Femur (tissue), 1 donor: ENCODE measurements at regions not wholly inside any gene's neighbourhood (a gene's known extent, or its start where the extent isn't known, plus 50 kb on each side); places are given as distances from the start of the nearest gene placed in this dataset.
"Not testable (repeated sequence)": the region's sequence is repeated elsewhere in the genome, so short reads cannot be mapped to it uniquely, and the experiment has no call there.

ENCODE experiments used
- DNase-seq: peaks from one replicate; pipeline ENCODE4 v3.0.0-alpha.2; 2017

DNA sequence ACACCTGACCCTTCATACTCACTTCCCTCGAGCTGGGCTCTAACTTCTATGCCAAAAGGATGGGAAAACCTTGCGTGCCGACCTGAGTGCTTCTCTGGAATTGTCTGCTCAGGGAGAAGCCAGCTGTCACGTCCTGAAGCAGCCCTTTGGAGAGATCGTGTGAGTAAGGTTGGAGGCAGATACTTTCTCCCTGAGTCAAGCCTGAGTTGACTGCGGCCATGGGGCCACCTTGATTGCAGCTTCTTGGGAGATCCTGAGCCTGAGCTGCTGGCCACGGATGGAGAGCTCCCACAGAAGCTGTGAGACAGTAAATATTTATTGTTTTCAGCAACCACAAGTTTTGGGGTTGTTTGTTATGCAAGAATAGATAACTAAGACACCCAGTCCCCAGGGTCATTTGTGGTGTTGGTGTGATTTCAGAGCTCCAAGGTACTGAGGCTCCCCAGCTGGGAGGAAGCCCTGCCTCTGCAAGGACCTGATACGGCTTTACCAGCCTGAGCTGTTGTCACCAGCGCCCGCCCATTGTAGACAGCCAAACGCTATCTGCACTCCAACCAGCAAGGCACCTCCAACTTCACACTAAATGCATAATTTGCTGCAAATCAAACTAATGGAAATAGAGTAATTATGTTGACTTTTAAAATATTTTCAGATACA lies 531.6 kb downstream of the PTPRU start:
- DNase-seq: no peak

DNA sequence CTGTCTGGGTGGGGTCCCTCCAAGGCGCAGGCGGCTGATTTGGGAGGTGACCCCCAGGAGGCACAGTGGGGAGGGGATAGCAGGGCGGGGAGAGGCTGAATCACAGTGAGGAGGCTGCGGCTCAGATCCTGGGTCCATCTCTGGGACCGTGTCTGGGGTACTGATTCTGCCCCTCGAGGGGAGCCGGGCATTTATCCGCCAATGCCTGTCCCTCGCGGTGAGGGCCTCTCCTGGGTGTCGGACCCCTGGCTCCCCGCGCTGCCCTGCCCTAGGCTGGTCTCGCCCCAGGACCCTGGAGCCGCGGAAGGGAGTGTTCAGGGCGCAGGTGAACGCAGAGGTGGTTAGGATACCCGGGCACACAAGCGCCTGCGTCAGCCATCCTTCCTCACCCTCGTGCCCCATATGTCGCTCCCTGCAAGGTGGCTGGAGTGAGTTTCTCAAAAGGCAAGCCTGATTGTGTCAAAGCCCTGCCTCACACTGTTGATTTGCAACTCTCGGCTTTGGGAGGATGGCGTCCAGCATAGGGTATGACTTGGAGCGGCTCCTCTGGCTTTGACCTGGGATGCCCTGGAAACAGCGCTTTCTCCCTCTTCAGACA lies 530.9 kb downstream of the PTPRU start:
- no peak for DNase-seq

DNA sequence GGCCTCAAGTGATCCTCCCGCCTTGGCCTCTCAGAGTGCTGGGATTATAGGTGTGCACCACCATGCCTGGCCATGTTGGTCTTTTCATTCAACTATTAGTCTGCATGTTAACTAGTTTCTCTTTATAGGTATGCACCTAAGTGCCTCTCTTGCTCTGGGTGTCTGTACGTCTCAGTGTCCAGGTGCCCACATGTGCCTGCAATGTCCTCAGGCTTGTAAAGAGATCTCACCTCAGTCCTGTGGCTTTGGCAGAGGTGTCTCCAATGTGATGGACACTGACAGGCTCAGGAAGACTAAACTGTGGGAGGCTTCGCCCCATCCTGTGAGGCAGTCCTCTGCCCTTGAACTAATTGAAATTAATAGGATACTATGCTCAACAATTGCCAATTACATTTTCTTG lies 526.3 kb downstream of the PTPRU start:
- DNase-seq: no peak

DNA sequence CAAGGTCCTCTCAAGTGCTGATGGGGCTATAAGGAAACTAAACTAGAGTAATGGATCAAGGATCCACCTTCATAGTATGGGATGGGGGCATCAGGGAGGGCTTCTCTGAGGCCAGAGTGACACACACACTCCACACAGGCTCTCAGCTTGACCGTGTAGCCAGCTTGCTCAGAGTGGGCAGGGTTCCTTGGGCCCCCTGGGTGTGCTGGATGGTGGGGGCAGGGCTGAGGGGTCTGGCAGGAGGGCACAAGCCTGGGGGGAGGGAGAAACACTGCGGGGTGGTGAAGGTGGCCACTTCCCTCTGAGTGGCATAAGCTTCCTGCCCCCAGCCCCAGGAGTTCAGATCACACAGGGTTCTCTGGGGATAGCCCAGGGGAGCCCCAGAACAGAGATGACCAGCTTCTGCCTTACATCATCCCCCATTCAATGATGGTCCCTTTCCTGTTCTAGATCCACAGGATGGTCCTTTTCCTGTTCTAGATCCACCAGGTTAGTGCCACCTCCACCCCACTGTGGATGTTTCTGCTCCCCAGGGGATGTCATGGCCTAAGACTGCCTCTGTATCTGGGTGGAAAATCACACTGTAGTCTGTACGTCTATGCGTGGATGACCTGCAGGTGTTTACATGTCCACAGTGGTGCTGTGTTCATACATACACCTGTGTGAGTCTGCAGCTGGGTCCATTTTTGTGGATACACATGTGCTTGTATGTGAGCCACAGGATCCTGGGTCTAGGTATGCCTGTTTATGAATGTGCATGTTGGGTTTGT lies 525.0 kb downstream of the PTPRU start:
- no peak for DNase-seq

DNA sequence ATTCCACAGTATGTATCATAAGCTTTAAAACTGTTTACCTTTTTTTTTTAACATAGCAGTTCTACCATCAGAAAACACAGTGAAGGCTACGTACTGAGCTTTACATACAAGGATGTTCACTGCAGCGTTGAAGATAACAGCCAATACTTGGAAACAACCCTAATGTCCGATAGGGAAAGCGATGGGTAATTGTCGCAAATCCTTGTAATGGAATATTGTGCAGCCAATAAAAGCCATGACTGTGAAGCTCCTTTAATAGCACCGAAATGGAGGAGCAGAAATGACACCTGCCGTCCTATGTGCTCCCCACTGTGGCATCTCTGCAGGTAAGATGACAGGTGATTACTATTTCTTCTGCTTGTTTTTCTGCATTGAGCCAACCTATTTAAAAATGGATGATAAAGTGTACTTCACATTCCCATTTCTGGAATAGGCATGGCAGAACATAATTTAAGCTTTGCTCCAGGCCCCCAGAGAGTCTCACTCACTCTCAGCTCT lies 523.8 kb downstream of the PTPRU start:
- DNase-seq: no peak

DNA sequence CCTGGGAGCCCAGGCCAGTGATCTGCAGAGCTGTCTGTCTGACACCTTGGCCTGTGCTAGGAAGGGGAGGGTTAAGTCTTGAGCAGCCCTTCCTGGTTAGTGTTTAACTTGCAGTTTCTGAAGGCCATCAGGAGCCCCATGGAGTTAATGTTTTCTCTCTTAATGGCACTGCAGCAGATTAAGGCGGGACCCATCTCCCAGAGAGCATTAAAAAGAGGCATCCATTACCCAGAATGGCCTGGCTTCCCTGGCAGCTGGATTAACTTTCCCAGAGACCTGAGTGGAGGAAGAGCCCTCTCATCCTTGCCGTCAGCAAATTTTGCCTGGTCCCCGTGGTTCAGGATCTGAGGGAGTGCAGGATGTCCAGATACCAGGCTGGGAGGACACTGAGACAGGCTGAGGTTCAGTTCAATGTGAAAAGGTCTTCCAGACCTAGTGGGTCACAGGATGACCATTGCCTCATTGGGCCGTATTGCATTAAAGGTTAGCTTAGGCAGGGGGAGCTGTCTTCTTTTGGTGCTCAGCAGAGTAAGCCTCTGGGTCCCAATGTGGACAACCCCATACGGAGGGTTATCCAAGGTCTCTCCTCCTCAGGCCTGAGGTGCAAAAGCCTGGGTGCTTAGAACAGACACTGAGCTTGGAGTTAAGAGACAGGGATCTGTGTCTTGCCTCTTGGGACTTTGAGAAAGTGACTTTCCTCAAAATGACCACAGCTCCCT lies 522.6 kb downstream of the PTPRU start:
- DNase-seq: no peak

DNA sequence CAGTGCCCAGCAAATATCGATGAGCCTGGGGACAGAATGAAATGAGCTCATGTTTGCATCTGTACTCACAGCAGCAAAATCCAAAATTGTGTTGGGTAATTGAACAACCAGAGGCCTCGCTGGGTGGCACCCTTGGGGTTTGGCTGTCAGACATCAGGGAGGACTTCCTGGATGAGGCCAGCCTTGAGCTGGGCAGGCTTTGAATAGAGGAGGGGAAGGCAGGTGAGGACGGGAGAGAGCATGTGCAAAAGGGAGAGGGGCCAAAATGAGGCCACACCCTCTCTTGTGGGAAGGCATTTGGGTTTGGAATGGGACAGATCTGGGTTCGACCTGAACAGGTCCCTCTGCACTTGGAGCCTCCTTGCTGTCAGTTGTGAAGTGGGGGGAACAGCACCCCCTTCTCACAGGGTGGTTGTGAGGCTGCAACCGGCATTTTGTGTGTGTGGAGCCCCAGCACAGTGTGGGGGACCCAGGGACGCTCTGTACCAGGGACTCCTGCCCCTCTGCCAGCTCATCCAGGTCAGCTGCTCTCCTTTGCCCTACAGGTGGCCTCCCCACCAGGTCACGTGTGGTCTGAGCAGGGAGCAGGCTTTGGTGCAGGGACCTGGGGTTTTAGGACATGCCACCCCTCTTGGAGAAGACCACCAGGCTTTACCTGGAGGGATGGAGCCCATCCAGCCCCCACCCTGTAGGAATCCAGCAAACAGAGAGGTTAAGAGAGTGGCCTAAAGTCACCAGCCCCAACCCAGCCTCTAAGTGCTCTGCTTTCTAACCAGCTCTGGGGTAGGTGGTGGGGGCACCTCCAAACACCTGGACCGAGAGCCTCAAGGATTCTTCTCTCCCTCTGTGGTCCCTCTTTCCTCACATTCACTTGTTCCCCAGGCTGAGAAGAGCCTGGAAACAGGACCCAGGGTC lies 521.8 kb downstream of the PTPRU start:
- DNase-seq: no peak

DNA sequence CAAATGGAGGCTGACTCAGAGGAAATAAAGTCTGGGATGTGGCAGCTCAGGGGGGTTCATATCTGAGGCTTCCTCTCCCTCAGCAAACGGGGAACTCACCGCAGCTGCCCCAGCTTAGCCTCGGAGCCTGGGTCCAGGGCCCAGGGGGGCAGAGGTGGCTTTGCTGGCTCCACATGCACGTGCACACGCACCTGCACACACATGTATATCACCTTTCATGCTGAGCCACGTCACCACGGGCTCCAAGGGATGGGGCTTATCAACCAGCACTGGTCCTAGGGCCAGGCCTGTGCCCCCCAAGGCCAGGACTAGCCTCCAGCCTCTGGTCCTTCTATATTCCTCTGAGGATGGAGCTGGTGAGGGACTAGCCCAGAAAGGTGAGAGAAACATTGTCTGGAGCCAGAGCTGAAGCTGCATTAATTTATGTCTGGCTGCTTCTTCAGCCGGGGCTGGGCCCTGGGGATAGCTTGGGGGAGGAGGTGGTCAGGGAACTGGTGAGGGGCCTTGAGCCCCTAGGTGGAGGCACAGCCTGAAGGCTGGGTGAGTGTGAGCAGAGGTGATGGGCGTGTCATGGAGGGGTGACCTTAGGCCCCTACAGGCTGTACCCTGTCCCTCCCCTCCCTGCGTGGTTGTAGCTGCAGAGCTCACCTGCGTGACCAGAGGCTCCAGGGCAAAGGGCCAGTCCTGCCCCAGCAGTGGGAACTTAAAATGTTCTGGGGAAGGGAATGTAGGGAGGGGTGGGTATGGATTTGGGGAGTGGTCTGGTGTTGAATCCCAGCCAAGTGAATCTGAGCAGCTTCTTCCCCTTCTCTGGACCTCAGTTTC lies 520.8 kb downstream of the PTPRU start:
- DNase-seq: no peak

DNA sequence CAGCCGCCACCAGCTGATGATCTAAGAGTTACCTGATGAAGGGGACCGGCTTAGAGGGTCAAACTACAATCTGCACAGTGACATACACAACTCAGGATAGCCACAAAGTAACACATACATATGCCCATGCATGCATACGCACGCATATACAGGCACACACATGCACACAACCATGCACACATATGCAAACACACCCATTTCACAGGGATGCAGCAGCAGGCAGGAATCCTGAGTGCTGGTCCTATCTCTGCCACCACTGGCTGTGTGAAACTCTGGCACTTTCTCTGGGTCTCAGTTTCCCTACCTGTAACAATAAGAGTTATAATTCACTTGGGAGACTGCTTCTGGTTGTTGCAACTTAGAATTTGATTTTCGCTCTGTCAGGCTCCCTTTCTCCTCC lies 520.2 kb downstream of the PTPRU start:
- DNase-seq: no peak

DNA sequence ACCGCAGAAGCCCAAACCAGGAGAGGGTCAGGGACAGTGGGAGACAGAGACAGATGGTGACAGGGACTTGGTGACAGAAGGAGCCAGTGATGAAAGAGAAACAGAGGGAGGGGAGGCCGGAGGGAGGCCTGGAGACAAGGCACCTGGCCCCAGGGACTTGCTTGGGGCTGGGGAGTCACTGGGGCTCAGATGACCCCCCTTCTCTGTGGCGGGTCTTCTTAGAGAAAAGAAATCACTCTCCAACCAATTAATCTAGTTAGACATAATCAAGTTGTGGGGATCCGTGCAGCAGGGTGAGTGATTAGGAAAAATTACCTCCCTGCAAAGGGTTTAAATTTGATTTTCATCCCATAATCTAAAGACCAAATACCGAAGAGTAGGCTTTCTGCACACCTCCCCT lies 519.8 kb downstream of the PTPRU start:
- no peak for DNase-seq

DNA sequence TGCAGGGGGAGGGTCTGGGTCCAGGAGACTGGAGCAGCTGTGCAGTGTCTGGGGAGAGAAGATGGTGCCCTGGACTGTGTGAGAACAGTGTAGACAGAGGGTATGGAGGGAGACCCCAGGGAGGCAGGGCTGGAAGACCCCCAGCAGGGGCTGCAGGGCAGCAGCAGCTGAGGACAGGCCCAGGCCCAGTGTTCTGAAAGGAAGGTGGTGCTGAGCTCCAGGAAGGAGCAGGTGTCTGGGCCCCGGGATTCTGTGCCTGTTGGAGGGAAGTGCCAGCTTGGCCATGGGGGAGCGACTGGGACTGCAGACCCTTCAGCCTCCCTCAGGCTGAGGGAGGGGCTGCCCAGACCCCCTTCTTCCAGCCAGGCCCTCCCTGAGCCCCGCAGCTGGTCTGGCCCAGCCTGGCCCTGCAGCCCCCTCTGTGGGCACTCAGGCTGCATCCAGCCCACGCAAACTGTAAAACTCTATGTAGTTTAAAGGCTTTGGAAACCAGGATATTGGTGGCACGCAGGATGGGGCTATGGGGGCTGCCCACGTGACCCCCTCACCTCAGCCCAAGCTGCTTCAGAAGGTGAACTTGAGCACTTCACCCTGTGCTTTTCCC lies 519.2 kb downstream of the PTPRU start:
- DNase-seq: not testable (repeated sequence)

DNA sequence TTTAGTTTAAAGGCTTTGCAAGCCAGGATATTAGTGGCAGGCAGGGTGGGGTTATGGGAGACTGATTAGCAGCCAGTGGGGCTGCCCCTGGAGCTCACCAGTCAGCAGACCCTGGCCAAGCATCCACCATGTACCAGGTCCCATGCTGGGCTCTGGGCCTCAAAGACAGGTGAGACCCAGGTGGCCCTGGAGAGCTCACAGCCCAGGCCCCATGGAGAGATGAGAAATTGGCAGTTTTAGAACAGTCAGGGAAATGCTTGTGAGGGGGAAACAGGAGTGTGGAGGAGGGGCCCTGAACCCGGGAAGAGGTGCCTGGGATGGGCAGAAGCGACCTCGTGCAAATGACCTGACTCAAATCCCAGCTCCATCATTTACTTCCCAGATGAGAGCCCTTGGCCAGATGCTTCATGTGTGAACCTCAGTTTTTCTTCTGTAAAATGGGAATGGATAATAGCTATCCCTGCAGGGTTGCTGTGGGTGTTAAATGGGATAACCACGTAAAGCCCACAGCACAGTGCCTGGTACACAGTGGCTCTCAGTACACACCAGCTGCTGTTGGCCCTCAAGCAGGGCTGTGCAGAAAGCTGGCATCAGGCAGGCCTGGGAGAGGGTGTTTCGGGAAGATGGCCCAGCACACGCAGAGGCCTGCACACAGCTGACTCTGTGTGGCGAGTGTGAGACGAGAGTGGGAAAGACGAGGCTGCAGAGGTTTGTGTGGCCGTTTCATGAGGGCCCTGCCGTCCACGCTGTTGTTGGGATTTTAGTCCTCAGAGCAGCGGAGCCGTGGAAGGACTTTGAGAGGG lies 518.5 kb downstream of the PTPRU start:
- no peak for DNase-seq

DNA sequence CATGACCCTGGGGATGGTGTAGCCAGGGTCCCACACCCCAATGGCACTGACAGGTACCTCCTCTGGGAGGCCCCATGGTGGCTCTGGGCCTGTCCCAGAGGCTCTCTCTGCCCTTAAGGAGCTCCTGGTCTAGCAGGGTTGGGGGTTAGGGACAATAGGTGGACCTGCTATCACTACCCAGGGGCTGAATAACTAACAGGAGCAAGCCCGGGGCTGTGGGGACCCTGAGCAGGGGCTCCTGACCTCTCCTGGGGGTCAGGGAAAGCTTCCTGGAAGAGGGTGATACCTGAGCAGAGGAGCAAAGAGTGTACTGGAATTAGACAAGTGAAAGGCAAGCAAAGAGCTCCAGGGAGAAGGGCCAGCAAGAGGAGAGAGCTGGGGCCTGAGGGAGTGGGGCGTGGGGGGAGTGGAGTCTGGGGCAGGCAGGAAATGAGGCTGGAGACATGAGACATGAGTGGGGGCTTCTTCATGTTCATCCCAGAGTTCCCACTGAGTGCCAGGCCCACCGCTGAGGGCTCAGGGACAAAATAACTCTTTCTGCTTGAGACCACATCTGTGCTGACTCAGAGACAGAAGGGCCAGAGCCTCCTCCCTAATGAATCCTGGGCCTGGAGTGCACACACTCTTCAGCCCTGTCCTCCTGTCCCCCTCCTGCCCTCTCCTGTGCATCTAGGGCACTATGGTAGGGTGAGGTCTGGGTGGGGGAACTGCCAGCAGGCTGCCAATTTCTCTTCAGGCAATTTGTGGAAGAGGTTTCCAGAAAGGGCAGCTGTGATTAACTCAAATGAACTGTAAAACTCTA lies 517.6 kb downstream of the PTPRU start:
- no peak for DNase-seq

DNA sequence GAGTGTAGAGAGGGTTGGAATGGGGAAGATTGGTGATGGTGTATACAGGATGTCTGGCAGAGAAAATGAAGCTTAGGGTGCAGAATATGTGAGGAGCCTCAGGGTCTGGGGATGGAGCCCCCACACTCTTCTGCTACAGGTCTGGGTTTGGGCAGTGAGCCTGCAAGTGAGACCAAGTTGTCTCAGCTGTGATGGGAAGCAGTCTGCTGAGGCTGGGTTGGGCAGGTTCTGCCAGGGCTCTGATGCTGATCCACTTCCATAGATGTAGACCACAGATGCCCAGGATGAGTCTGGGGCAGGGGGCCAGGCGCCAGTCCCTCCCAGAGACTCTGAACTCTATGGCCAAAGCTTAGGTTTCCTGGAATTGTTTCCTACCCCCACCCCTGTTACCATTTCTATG lies 516.9 kb downstream of the PTPRU start:
- DNase-seq: no peak

DNA sequence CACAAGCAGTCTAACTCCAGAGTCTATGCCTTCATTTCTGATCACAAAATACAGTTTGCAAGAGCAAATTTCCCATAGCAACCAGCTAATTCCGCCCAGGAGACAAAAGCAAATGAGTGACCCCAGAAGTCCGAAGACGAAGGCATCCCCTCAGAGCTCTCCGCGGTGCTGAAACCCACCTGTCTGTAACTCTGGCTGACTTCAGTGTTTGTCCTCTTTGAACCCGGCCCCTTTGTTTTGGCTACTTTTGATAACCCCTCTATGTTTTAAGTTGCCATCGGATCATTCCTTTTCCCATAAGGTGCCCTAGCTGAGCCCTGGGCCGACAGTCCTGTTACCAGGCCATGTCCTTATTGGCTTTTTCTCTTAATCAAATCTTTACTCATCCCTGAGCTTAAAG lies 515.8 kb downstream of the PTPRU start:
- no peak for DNase-seq

DNA sequence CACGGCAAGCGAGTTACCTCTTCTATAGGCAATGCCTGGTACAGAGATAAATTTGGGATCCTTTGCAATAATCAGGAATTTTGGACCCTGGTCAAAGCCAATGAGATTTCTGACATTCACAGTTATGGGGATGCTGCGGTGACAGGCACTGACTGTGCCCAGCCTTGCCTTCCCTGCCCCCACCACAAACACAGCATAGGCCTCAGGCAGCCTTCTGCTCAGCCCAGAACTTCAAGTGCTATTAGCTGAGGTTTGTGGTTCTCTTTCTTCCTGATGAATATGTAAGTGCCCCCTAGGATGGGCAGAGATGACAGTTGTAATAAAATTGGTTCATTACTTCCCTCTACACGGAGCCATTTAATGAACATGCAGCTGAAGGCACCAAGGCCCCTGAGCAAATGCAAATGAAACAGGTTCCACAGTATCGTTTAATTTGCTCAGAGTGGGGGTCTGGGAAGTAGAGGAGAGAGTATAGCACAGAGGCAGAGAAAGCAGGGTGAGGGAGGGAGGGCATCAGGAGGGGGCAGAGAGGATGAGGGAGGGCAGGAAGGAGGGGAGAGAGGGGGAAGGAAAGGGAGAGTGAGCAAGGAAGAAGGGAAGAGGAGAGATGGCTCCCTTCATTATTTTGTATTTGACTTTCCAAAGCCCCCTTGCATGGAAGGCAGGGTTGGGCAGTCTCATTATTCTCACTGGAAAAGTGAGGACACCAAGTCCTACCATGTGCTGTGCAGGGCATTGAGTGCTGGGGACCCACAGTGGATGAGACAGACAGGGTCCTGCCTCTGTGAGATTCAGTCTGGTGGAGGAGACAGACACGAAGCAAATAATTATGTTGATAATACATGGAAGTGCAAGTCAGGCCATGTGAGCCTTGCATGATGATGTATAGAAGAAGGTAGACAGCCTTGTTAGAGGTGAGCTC lies 513.0 kb downstream of the PTPRU start:
- no peak for DNase-seq

DNA sequence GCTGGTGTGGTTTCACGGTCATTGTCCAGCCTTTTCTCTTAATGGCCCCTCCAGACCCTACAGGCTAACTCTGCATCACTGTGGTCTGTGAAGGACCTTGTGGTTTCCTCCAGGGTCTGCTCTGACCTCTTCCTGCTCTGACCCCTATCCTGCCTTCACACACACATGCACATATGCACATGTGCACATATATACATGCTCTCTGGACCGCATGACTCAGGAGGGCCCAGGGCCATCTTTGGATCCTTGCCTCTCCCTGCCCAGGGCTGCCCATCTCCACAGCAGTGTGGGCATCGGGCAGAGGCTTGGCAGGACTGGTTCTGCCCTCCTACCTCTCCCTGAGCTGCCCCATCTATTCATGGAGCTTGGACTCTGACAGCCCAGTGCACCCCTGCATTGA lies 510.9 kb downstream of the PTPRU start:
- no peak for DNase-seq

DNA sequence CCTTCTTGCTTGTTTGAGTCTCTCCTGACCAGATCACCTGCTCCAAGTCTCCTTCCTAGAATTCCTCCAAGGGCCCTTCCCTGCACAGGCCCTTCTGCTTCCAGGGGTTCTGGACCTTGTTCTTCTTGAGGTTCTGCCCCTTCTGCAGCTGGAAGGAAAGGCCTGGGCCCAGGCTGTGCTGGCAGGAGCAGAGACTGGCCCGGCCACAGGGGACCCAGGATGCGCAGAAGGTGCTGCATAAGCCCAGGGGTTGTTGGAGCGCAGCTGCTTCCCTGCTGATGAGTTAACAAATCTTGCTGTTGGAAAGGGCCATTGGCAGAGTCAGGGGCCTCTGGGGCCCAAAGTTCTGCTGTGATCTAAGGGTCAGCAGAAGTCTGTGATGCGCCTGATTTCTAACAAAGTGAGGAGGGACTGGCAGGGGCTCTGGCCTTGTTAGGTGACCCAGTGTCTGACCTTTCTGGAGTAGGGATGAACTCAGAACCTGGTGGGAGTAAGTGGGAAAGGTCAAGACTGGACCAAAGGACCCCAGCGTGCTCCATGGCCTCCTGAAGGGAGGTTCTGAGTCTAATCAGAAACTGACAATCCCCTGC lies 509.8 kb downstream of the PTPRU start:
- no peak for DNase-seq
